ENCODE measurements at regions not wholly inside any gene's neighbourhood (a gene's known extent, or its start where the extent isn't known, plus 50 kb on each side); places are given as distances from the start of the nearest gene placed in this dataset.
"Not testable (repeated sequence)": the region's sequence is repeated elsewhere in the genome, so short reads cannot be mapped to it uniquely, and the experiment has no call there.

DNA sequence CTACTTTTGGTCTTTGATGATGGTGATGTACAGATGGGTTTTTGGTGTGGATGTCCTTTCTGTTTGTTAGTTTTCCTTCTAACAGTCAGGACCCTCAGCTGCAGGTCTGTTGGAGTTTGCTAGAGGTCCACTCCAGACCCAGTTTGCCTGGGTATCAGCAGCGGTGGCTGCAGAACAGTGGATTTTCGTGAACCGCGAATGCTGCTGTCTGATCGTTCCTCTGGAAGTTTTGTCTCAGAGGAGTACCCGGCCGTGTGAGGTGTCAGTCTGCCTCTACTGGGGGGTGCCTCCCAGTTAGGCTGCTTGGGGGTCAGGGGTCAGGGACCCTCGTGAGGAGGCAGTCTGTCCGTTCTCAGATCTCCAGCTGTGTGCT is 56.6 kb upstream of the TNFAIP8 start:
- not testable (repeated sequence) for H3K4me3 ChIP-seq (ENCODE audit: low read depth, low read length)

DNA sequence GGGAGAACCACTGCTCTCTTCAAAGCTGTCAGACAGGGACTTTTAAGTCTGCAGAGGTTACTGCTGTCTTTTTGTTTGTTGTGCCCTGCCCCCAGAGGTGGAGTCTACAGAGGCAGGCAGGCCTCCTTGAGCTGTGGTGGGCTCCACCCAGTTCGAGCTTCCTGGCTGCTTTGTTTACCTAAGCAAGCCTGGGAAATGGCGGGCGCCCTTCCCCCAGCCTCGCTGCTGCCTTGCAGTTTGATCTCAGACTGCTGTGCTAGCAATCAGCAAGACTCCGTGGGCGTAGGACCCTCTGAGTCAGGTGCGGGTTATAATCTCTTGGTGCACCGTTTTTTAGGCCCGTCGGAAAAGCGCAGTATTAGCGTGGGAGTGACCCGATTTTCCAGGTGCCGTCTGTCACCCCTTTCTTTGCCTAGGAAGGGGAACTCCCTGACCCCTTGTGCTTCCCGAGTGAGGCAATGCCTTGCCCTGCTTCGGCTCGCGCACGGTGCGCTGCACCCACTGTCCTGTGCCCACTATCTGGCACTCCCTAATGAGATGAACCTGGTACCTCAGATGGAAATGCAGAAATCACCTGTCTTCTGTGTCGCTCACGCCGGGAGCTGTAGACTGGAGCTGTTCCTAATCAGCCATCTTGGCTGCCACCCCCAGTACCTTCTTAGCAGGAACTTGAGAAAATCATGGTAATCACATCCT is 56.1 kb upstream of the TNFAIP8 start:
- not testable (repeated sequence) for H3K4me3 ChIP-seq (ENCODE audit: low read depth, low read length); DNase-seq (ENCODE audit: low read depth)

More for the DNA sequence above, 56.6 kb upstream of the TNFAIP8 start:
- not testable (repeated sequence) for DNase-seq (ENCODE audit: low read depth)

DNA sequence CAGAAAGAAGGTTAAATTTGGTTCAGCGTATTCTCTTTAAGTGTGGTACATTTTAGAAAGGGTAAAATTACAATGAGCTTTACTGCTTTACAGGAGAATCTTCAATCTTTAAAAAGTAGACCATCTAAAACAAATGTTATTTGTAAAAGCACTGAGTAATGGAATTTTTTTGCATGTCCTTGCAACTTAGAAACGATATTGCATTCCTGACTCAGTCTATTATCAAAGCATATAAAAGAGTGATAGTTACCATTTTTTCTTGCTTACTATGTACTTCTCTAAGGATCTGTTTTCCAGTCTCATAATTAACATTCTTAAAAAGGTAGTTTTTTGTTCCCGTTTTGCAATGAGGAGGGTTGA is 55.5 kb upstream of the TNFAIP8 start:
- TF ChIP-seq CTCF (conservative IDR thresholded peaks at IDR 0.05; ENCODE audit: low read depth, low read length), result no peak
- H3K4me3 ChIP-seq (ENCODE audit: low read depth, low read length), result no peak overlapping the region
- no peak for DNase-seq (ENCODE audit: low read depth)

DNA sequence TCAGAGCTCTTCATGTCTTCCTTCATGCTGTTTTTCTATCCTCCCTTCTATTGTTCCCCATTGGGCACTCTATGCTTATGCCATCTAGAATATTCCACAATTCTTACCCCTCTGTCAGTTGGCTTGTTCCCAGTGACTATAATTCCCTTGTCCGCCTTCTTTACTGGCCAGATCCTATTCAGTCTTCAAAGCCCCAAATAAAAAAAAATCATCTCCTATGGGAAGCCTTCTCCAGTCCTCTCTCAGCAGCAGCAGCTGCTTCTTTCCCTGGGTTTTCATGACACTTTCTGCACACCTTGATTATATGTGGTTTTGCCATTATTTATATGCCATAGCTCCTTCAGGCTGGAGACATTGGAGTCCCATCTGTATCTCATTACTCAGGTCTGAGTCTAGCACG is 54.6 kb upstream of the TNFAIP8 start:
- no peak overlapping the region for H3K4me3 ChIP-seq (ENCODE audit: low read depth, low read length)
- no peak for TF ChIP-seq CTCF (conservative IDR thresholded peaks at IDR 0.05; ENCODE audit: low read depth, low read length)
- DNase-seq (ENCODE audit: low read depth), result no peak

GRCh38 chr5:119301906-119302305 is 53.9 kb upstream of the TNFAIP8 start:
- DNase-seq (ENCODE audit: low read depth), result no peak
- no peak for TF ChIP-seq CTCF (conservative IDR thresholded peaks at IDR 0.05; ENCODE audit: low read depth, low read length)
- H3K4me3 ChIP-seq (ENCODE audit: low read depth, low read length), result no peak overlapping the region

DNA sequence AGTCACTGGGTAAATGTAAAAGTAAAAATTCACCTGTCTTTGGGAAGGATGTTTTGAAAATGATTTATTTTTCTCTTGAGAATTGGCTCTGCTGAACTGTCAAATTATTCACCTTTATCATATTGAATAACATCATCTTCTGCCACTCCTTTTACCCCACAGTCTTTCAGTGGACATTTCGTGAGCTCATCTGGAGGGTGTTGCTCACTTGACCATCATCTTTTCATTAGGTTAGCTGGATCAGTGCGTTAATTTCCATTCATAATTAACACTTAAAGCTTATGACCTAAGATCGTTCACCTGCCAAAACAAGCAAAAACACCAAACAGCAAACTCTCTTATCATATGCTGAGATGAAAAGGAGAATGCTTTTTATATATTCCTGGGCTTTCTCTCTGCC is 53.4 kb upstream of the TNFAIP8 start:
- DNase-seq (ENCODE audit: low read depth), result no peak
- no peak overlapping the region for H3K4me3 ChIP-seq (ENCODE audit: low read depth, low read length)
- no peak for TF ChIP-seq CTCF (conservative IDR thresholded peaks at IDR 0.05; ENCODE audit: low read depth, low read length)

GRCh38 chr5:119302916-119303897 is 52.6 kb upstream of the TNFAIP8 start:
- peak; percentile 34 for TF ChIP-seq CTCF (conservative IDR thresholded peaks at IDR 0.05; ENCODE audit: low read depth, low read length)
- no peak overlapping the region for H3K4me3 ChIP-seq (ENCODE audit: low read depth, low read length)
- DNase-seq (ENCODE audit: low read depth), result peak; percentile 96
